ENCODE measurements at regions not wholly inside any gene's neighbourhood (a gene's known extent, or its start where the extent isn't known, plus 50 kb on each side); places are given as distances from the start of the nearest gene placed in this dataset.
"Not testable (repeated sequence)": the region's sequence is repeated elsewhere in the genome, so short reads cannot be mapped to it uniquely, and the experiment has no call there.

GRCh38 chr10:44102726-44103255 lies 282.1 kb downstream of the CXCL12 start:
- no peak for DNase-seq (ENCODE audit: low spot score)

- DNase-seq (ENCODE audit: low spot score) = no peak
Observed at GRCh38 chr10:44101082-44101481, 283.8 kb downstream of the CXCL12 start.

GRCh38 chr10:44099511-44099910 lies 285.4 kb downstream of the CXCL12 start:
- DNase-seq (ENCODE audit: low spot score) = no peak

- DNase-seq (ENCODE audit: low spot score) = not testable (repeated sequence)
Observed at GRCh38 chr10:44096217-44096616, 288.7 kb downstream of the CXCL12 start.

GRCh38 chr10:44089671-44090070 lies 295.2 kb downstream of the CXCL12 start:
- DNase-seq (ENCODE audit: low spot score) = no peak

GRCh38 chr10:44087403-44087802 lies 297.5 kb downstream of the CXCL12 start:
- no peak for DNase-seq (ENCODE audit: low spot score)

- DNase-seq (ENCODE audit: low spot score) = no peak
Observed at GRCh38 chr10:44083719-44084400, 301.0 kb downstream of the CXCL12 start.

GRCh38 chr10:44071479-44071878 lies 313.4 kb downstream of the CXCL12 start:
- no peak for DNase-seq (ENCODE audit: low spot score)

GRCh38 chr10:44070282-44070681 lies 314.6 kb downstream of the CXCL12 start:
- DNase-seq (ENCODE audit: low spot score) = no peak

GRCh38 chr10:44069573-44069972 lies 315.3 kb downstream of the CXCL12 start:
- DNase-seq (ENCODE audit: low spot score) = no peak

GRCh38 chr10:44068716-44069482 lies 316.0 kb downstream of the CXCL12 start:
- no peak for DNase-seq (ENCODE audit: low spot score)

- no peak for DNase-seq (ENCODE audit: low spot score)
Observed at GRCh38 chr10:44067432-44067831, 317.5 kb downstream of the CXCL12 start.

- no peak for DNase-seq (ENCODE audit: low spot score)
Observed at GRCh38 chr10:44066527-44067255, 318.2 kb downstream of the CXCL12 start.

GRCh38 chr10:44065788-44066526 lies 318.9 kb downstream of the CXCL12 start:
- no peak for DNase-seq (ENCODE audit: low spot score)

GRCh38 chr10:44064987-44065787 lies 319.7 kb downstream of the CXCL12 start:
- no peak for DNase-seq (ENCODE audit: low spot score)

- no peak for DNase-seq (ENCODE audit: low spot score)
Observed at GRCh38 chr10:44064317-44064716, 320.6 kb downstream of the CXCL12 start.

- no peak for DNase-seq (ENCODE audit: low spot score)
Observed at GRCh38 chr10:44063686-44064085, 321.2 kb downstream of the CXCL12 start.

- DNase-seq (ENCODE audit: low spot score) = no peak
Observed at GRCh38 chr10:44060719-44061118, 324.2 kb downstream of the CXCL12 start.

- DNase-seq (ENCODE audit: low spot score) = no peak
Observed at GRCh38 chr10:44060221-44060620, 324.7 kb downstream of the CXCL12 start.

- no peak for DNase-seq (ENCODE audit: low spot score)
Observed at GRCh38 chr10:44058259-44058658, 326.6 kb downstream of the CXCL12 start.

Data from iPS-NIHi11 (cell line).